Lung microvascular endothelial cell (primary cell): ENCODE measurements at regions not wholly inside any gene's neighbourhood (a gene's known extent, or its start where the extent isn't known, plus 50 kb on each side); places are given as distances from the start of the nearest gene placed in this dataset.
"Not testable (repeated sequence)": the region's sequence is repeated elsewhere in the genome, so short reads cannot be mapped to it uniquely, and the experiment has no call there.

Experiments
- DNase-seq, 2 donors: peaks; one replicate each; pipeline versions ENCODE4 v3.0.0 to v3.0.0-alpha.2; 2010; ENCODE audit warnings: low read depth in 2 of 2

DNA sequence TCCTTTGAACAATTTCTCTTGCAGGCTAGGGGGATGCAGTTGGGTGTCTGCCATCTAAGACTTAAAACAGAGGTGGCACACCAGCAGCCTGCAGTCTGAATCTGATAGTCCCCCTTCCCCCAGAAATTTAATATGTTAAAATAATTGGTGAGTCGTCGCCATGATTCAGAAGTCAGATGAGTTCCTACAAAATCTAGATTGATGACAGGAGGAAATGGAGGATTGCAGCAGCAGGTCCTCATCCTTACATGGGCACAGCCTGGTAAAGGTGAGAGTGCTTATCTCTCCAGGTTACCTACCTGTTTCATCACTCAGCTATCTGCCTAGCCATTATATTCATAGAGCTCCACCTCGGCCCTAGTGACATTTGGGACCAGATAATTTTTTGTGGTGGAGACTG is 112.3 kb downstream of the PCSK1 start:
- DNase-seq, result no peak

DNA sequence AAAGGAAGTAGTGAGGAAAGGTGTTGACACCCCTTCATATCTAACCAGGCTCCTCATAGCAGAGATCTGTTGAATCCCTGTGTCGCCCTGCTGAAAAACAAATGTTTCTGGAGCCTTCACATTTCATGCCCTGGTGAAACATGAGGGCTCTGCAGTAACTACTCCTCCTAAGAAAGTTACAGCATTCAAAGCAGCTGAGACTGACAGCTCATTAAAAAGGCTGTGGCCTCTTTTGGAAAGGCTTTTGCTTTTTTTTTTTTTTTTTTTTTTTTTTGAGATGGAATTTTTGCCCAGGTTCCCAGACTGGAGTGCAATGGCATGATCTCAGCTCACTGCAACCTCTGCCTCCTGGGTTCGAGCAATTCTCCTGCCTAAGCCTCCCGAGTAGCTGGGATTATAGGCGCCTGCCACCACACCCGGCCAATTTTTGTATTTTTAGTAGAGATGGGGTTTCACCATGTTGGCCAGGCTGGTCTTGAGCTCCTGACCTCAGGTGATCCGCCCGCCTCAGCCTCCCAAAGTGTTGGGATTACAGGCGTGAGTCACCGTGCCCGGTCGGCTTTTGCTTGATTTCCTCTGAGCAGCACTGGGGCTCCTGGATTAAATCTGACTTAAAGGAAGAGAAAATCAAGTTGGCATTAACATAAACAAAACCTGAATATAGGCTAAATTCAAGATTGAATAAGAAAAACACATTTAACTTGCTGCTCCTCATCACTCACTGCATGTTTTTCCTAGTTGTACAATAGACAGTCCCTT is 112.9 kb downstream of the PCSK1 start:
- not testable (repeated sequence) for DNase-seq

DNA sequence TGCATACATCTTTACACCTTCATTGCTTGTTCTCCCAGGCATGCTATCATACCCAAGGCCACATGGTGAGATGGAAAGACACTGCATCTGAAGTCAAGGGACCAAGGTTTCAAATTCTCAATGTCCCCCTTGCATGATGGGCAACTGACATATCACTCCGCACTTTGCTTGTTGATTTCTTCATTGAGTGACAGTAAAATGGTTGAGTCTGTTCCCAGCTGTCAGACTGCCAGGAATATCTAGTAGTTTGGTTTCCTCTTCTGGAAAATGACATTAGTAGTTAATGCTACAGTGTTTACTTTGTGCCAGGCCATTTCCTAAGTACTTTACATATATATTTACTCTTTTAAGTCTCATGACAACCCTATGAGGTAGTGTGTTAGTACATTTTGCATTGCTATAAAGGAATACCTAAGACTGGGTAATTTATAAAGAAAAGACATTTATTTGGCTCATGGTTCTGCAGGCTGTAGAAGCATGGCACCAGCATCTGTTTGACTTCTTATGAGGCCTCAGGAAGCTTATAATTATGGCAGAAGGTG is 114.4 kb downstream of the PCSK1 start:
- DNase-seq, result peak in 1 of 2 donors; percentile 60

DNA sequence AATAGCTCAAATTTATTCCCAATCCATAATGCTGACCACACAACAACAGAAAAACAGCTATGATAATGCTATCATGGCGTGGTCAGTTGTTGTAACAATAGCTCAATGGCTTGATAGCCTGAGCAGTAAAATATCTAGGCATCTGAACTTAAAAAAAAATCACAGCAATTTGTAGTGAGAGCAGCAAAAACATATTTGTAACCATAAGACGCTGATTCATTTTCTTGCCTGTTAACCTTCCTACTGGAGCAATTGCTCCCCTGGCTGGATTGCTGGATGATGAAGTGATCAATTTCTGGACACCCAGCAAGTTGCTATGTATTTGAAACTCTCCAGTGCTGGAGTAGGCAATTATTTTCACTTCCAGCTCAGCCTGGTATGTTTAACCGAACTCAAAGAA is 115.1 kb downstream of the PCSK1 start:
- no peak for DNase-seq

GRCh38 chr5:96316487-96316886 is 116.6 kb downstream of the PCSK1 start:
- DNase-seq, result no peak

DNA sequence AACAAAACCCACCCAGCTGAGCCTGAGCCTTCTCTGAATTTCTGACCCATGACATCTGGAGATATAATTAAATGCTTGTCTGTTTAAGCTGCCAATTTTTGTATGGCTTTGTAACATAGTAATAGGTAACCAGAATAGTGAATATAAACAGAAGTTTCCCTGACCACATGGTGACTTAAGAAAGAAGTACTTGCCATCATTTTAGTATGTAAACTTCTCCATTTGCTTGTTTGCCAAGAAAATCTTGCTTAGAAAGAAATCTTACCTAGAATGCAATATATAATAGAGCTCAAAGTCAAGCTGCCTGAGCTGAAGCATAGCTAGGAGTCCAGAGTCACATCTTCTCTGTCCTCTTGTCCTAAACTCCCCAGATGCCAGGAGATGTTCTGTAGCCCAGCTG is 117.0 kb downstream of the PCSK1 start:
- no peak for DNase-seq

GRCh38 chr5:96315431-96315830 is 117.6 kb downstream of the PCSK1 start:
- DNase-seq, result no peak

DNA sequence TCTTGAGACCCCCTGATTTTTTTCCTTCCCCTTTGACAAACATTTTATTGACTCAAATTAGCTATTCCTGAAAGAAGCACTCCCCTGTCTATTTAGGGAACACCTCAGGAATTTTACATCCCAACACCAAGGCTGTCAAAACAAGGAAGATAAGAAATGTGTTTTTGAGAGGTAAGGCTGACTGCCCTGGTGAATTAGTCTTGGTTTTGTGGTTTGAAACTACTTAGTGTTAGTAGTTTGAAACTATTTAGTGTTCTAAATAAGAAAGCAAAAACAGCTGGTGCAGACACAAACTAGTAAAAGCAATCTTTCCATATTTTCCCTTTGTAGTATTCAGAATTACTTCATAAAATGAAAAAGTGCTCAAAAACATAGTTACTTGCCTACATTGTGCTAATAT is 120.7 kb downstream of the PCSK1 start:
- DNase-seq, result no peak

- DNase-seq, result not testable (repeated sequence)
Observed at GRCh38 chr5:96307047-96307446, 126.0 kb downstream of the PCSK1 start.

- DNase-seq, result no peak
Observed at GRCh38 chr5:96302174-96302738, 130.8 kb downstream of the PCSK1 start.

GRCh38 chr5:96300976-96301375 is 132.1 kb downstream of the PCSK1 start:
- DNase-seq, result peak in 1 of 2 donors; percentile 59

DNA sequence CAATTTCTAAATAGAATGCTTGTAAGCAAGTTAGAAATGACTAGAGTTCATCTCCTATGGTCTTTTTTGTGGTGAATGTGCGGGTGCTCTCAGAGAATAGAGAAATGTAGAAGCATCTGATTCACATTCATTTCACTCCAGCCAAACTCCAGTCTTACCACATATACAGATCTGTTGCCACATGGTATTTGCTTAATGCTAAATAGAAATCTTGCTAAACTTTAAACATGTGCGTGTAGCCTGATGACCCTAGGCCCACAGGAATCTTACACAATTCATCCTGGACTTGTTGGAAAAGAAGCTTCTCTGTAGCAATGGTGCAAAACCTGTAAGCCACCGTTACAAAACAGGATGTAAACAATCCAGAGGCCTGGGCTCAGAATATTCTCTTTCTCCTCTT is 135.2 kb downstream of the PCSK1 start:
- DNase-seq, result no peak

- peak in 1 of 2 donors; percentile 26 for DNase-seq
Observed at GRCh38 chr5:96297290-96297689, 135.8 kb downstream of the PCSK1 start.

DNA sequence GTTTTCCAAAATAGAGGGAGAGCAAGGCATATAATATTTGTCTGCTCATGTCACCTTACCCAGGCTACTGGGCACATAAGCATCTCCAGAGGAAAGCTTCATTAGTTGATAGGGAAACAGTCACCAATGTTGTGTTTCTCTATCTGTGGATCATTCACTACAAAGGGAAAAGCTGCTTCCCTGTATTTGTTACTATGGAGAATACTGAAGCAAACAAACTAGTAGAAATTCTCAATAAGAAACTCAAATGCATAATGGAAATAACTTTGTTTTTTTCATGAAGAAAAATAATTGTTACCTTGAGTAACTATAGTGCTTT is 138.2 kb downstream of the PCSK1 start:
- DNase-seq, result peak; percentile 3 to 13

DNA sequence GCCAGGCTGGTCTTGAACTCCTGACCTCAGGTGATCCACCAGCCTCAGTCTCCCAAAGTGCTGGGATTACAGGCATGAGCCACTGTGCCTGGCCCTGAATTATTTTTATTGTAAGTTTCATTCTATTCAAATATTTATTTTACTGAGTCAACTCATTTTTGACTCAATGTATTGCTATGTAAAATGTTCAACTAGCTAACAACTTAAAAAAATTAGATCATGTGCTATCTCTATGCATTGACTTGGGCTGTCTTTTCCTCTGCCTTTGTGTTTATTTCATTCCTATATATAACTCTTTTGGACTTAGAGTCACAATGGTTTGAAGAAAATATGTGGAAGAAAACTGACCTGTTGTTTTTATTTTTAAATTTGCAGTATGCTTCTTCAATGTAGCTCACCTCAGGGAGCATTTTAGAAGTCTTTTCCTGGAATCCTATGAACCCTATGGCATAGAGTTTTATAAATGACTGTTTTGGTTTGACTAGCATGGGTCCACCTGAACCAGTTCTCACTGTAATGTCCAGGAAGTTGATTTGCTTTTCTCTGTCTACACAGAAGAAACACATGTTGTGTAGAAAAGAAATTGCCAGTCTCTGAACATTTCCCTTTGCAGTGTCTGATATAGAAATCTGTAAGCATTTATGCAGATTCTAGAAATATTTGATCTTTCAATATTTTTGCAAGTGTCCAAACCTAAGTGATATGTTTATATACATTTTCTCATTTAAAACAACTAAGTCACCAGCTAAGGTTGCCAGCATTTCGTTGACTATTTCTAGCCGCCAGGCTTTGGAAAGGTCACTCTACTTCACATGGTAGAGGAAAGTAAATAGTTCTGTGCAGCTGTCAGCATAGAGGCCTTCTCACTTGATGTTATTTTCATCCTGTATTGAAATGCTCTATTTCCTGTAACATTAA is 138.8 kb downstream of the PCSK1 start:
- DNase-seq, result peak in 1 of 2 donors; percentile 3

DNA sequence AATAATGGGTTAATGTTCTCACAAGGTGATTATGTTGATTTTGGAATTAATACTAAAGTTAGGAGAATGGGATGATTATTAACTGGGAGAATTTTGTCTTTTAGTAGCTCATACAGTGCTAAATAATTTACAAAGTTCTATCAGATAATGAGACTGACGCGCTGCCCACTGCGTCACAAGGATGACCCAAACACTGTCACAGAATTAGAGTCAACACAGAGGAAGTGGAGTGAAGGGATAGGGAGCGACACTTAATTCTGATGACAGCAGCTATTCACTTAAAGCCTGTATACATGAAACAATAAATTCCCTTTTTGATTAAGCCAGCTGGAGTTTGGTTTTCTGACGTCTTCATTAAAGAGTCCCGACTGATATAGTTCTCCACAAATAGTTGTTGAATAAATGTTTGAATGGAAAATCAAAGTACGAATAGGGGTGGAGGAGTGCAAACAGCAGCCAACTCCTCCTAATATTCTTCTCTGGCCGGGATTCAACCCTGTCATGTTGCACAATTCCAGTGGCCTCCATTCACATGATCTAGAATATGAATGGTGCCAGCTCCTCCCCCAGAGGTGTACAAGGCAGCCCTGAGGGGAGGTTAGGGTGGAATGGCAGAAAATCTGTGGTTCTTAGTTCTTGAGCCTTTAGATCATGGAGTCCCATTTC is 140.3 kb downstream of the PCSK1 start:
- no peak for DNase-seq

DNA sequence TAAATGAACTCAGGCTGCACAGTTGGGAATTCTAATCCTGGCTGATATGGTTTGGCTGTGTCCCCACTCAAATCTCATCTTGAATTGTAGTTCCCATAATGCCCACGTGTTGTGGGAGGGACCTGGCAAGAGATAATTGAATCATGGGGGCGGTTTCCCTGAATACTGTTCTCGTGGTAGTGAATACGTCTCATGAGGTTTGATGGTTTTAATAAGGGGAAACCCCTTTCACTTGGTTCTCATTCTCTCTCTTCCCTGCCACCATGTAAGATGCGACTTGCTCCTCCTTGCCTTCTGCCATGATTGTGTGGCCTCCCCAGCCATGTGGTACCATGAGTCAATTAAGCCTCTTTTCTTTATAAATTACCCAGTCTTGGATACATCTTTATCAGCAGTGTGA is 143.8 kb downstream of the PCSK1 start:
- not testable (repeated sequence) for DNase-seq

GRCh38 chr5:96288845-96289185 is 144.2 kb downstream of the PCSK1 start:
- no peak for DNase-seq

- no peak for DNase-seq
Observed at GRCh38 chr5:96288166-96288844, 144.7 kb downstream of the PCSK1 start.

- DNase-seq, result no peak
Observed at GRCh38 chr5:96287136-96287535, 145.9 kb downstream of the PCSK1 start.

- DNase-seq, result no peak
Observed at GRCh38 chr5:96285823-96286222, 147.2 kb downstream of the PCSK1 start.
